K562 (cell line): ENCODE measurements at regions not wholly inside any gene's neighbourhood (a gene's known extent, or its start where the extent isn't known, plus 50 kb on each side); places are given as distances from the start of the nearest gene placed in this dataset.

Experiments used
- ATAC-seq: fragments of 200-7000 bp; cut with Tn5 transposase; 3 replicates; pipeline ENCODE4 v1.9.1; 2020; ENCODE audit warnings: moderate library complexity
- BruUV-seq: library from RNA; stranded (reverse); fragments of 400-500 nt; replicated peaks from 2 replicates; lab custom pipeline; 2021; lab: Mats Ljungman, UMichigan
- CTCF ChIA-PET: fragments of 300-600 bp; formaldehyde crosslinking; extraction: SDS; loops from one replicate; lab custom pipeline; 2021; ENCODE audit warnings: low intra/inter-chr PET ratio; lab: Yijun Ruan, JAX
- POLR2A ChIA-PET: fragments of 300-600, 350-650 bp; sonication (Branson Sonifier 250); formaldehyde crosslinking; extraction: SDS; loops from one replicate; lab custom pipeline; 2021; ENCODE audit warnings: antibody characterized with exemption, inconsistent platforms; lab: Yijun Ruan, JAX
- DNase-seq, 4 experiments: peaks; one replicate each; pipeline versions ENCODE4 v3.0.0 to v3.0.0-alpha.2; 2011 to 2018; ENCODE audit warnings: low spot score in 3 of 4, mixed read lengths in 3 of 4; ENCODE audit errors: extremely low read depth in 1 of 4
- FAIRE-seq: peaks from 2 replicates; lab custom pipeline; 2011; peaks lifted over from hg19 to GRCh38; lab: Jason Lieb, UNC
- H2AFZ ChIP-seq: 2 replicates; pipeline ENCODE4 v1.6.0; 2011; ENCODE audit warnings: low read depth, low read length, control low read depth, inconsistent platforms
- H3K27ac ChIP-seq: fragments of 200-600 bp; 3 replicates; pipeline ENCODE4 v1.8.0; 2011; ENCODE audit warnings: low read depth, mild to moderate bottlenecking, control low read depth, inconsistent platforms, low read length, moderate library complexity, mixed read lengths; ENCODE audit errors: extremely low read depth
- H3K27me3 ChIP-seq, 2 experiments: fragments of 300-600 bp in 1 of 2; 2 replicates in 1 of 2; 3 replicates in 1 of 2; pipeline versions ENCODE4 v1.6.0 to v1.8.0; 2011; ENCODE audit warnings: inconsistent platforms in 2 of 2, low read length in 2 of 2, mild to moderate bottlenecking in 1 of 2, mixed read lengths in 1 of 2, moderate library complexity in 1 of 2; ENCODE audit not compliant: control insufficient read depth in 2 of 2, insufficient read depth in 2 of 2
- H3K36me3 ChIP-seq: fragments of 300-600 bp; 3 replicates; pipeline ENCODE4 v1.8.0; 2011; ENCODE audit warnings: mild to moderate bottlenecking, low read length, inconsistent platforms; ENCODE audit not compliant: control insufficient read depth, insufficient read depth
- H3K4me1 ChIP-seq, 2 experiments: fragments of 200-600 bp in 1 of 2; replicated peaks in 1 of 2; 2 replicates in 1 of 2; 3 replicates in 1 of 2; pipeline versions ENCODE4 v1.5.1 to v1.8.0; 2011; ENCODE audit warnings: inconsistent platforms in 2 of 2, low read length in 2 of 2, mild to moderate bottlenecking in 1 of 2, mixed read lengths in 1 of 2, moderate library complexity in 1 of 2; ENCODE audit not compliant: control insufficient read depth in 2 of 2, insufficient read depth in 2 of 2
- H3K4me2 ChIP-seq: 2 replicates; pipeline ENCODE4 v1.6.1; 2011; ENCODE audit warnings: low read length, control low read depth, inconsistent platforms, mixed read lengths; ENCODE audit not compliant: insufficient read depth
- H3K4me3 ChIP-seq: fragments of 200-600 bp; sonication (generic), shearing (Covaris generic); 2 replicates; pipeline ENCODE4 v1.5.1; 2016; ENCODE audit warnings: control low read depth, inconsistent platforms
- H3K79me2 ChIP-seq: fragments of 200-600 bp; 3 replicates; pipeline ENCODE4 v1.8.0; 2011; ENCODE audit warnings: low read length, inconsistent platforms; ENCODE audit not compliant: control insufficient read depth, insufficient read depth
- H3K9ac ChIP-seq, 2 experiments: 2 replicates each; pipeline versions ENCODE4 v1.6.0 to v1.6.1; 2011; ENCODE audit warnings: low read depth in 2 of 2, low read length in 2 of 2, control low read depth in 1 of 2, inconsistent platforms in 1 of 2, mild to moderate bottlenecking in 1 of 2, mixed read lengths in 1 of 2; ENCODE audit not compliant: insufficient read depth in 1 of 2
- H3K9me1 ChIP-seq: one replicate; pipeline ENCODE4 v1.6.0; 2011; ENCODE audit warnings: inconsistent platforms, mild to moderate bottlenecking, low read length, moderate library complexity; ENCODE audit not compliant: control insufficient read depth, insufficient read depth
- H3K9me3 ChIP-seq: replicated peaks from 2 replicates; pipeline ENCODE4 v1.5.1; 2011; ENCODE audit warnings: low read depth, low read length, inconsistent platforms; ENCODE audit not compliant: control insufficient read depth, insufficient read depth
- H4K20me1 ChIP-seq: replicated peaks from 2 replicates; pipeline ENCODE4 v1.6.1; 2011; ENCODE audit warnings: low read length, inconsistent platforms, mixed read lengths; ENCODE audit not compliant: control insufficient read depth, insufficient read depth
- CEBPB ChIP-seq: fragments of 450-650 bp; IDR thresholded peaks from 2 replicates; pipeline ENCODE4 v1.6.1; 2016; ENCODE audit warnings: missing genetic modification characterization, missing compliant biosample characterization
- CEBPG ChIP-seq, 3 experiments: fragments of 200-800 bp in 1 of 3; sonication (Bioruptor generic) in 1 of 3; sonication (generic) in 1 of 3; formaldehyde crosslinking in 1 of 3; IDR thresholded peaks in 2 of 3; conservative IDR thresholded peaks in 1 of 3; 2 replicates each; pipeline versions ENCODE4 v1.6.1 to v1.8.0; 2016 to 2022; ENCODE audit warnings: missing compliant biosample characterization in 2 of 3, missing genetic modification characterization in 2 of 3, mild to moderate bottlenecking in 1 of 3, missing genetic modification reagents in 1 of 3
- DEAF1 ChIP-seq: fragments of 450-650 bp; formaldehyde crosslinking; IDR thresholded peaks from 2 replicates; pipeline ENCODE4 v1.4.0; 2020; ENCODE audit warnings: mild to moderate bottlenecking, moderate library complexity
- HDAC3 ChIP-seq: fragments of 450-650 bp; IDR thresholded peaks from 2 replicates; pipeline ENCODE4 v1.6.1; 2018; ENCODE audit warnings: borderline replicate concordance, mild to moderate bottlenecking, moderate library complexity; ENCODE audit not compliant: partially characterized antibody
- IRF9 ChIP-seq: fragments of 450-650 bp; IDR thresholded peaks from 2 replicates; pipeline ENCODE4 v1.6.1; 2016; ENCODE audit warnings: missing biosample characterization, missing genetic modification characterization
- POLR3A ChIP-seq: IDR thresholded peaks from 2 replicates; pipeline ENCODE4 v1.6.1; 2011; ENCODE audit warnings: borderline replicate concordance, mild to moderate bottlenecking, moderate library complexity; ENCODE audit not compliant: insufficient read length, insufficient read depth; ENCODE audit errors: extremely low read depth
- WGBS: fragments of 100-300 bp; shearing (Covaris generic); methylation state at CpG from one replicate; pipeline ENCODE4 v1.1.6; 2016; ENCODE audit warnings: low coverage, mixed read lengths; ENCODE audit not compliant: insufficient coverage; ENCODE audit errors: missing lambda C conversion rate; 5-methylcytosine and 5-hydroxymethylcytosine counted together
- in situ Hi-C: fragments of 300-500 bp; cut with MboI; formaldehyde crosslinking; loops from 4 replicates; pipeline ENCODE4 v1.15.0; 2018; ENCODE audit warnings: inconsistent platforms, mixed read lengths
- intact Hi-C: fragments of 100-400 bp; cut with micrococcal nuclease; formaldehyde crosslinking; loops from 2 replicates; pipeline ENCODE4 v1.14.2; 2022

- WGBS = 2% methylated on average over 6 of the region's 6 CpGs
- FAIRE-seq (no peak), ATAC-seq (no peak), DNase-seq (no peak)
- Histone ChIP-seq H3K27me3 (no peaks in the 10 kb centered on the region; a peak in 1 of 5 replicates), H3K9me1 (no peaks in the 10 kb centered on the region), H3K79me2 (no peaks in the 10 kb centered on the region), H3K36me3 (no peaks in the 10 kb centered on the region), H3K4me2 (no peak overlapping the region), H4K20me1 (no peaks in the 10 kb centered on the region), H3K27ac (no peak overlapping the region), H2AFZ (no peak overlapping the region), H3K4me3 (no peak overlapping the region), H3K9me3 (no peaks in the 10 kb centered on the region)
- intact Hi-C loops (no loop called here), in situ Hi-C loops (no loop called here)
- POLR2A ChIA-PET = interaction anchor here (0.9 kb wide), 1 partner anchor 115 kb away, joined by 3 read pairs; the partner anchor contains the start of gene OLFM4
- BruUV-seq = no TSS peak
- TF ChIP-seq CEBPG (CRISPR knock-in tag; IDR thresholded peaks at IDR 0.05) = no peak
- peak; percentile 44 to 96; a peak in 3 of 4 replicates for TF ChIP-seq CEBPG (tag; conservative IDR thresholded peaks at IDR 0.05 in 1 of 2, IDR thresholded peaks at IDR 0.05 in 1 of 2)
- TF ChIP-seq DEAF1 (CRISPR knock-in tag) = no peak
- no peak for TF ChIP-seq POLR3A
- TF ChIP-seq IRF9 = 0 out of 2 replicates have a peak, but pooled peaks have one; percentile 18
- no peak for TF ChIP-seq HDAC3
- peak; percentile 83 for TF ChIP-seq CEBPB (tag)
- TF ChIP-seq, all 486 proteins: peak for 3
- Histone ChIP-seq H3K4me1 (no peaks in the 10 kb centered on the region), H3K9ac (no peak overlapping the region)
- CTCF ChIA-PET = no interaction called here
These were observed 115.2 kb downstream of the OLFM4 start for GRCh38 chr13:53143757-53144339.
